ENCODE measurements at regions not wholly inside any gene's neighbourhood (a gene's known extent, or its start where the extent isn't known, plus 50 kb on each side); places are given as distances from the start of the nearest gene placed in this dataset.

GRCh38 chr7:106776618-106777347, 88.3 kb upstream of the PIK3CG start:
- no peak for DNase-seq

- DNase-seq, result no peak
Measured at GRCh38 chr7:106777674-106778299, 87.3 kb upstream of the PIK3CG start.

- no peak for DNase-seq
Measured at GRCh38 chr7:106778656-106779250, 86.3 kb upstream of the PIK3CG start.

- no peak for DNase-seq
Measured at GRCh38 chr7:106779877-106780276, 85.2 kb upstream of the PIK3CG start.

- no peak for DNase-seq
Measured at GRCh38 chr7:106781007-106781406, 84.1 kb upstream of the PIK3CG start.

GRCh38 chr7:106781828-106782544, 83.1 kb upstream of the PIK3CG start:
- DNase-seq, result no peak

- DNase-seq, result no peak
Measured at GRCh38 chr7:106783286-106783685, 81.8 kb upstream of the PIK3CG start.

GRCh38 chr7:106788637-106789036, 76.4 kb upstream of the PIK3CG start:
- no peak for DNase-seq

GRCh38 chr7:106791526-106791925, 73.6 kb upstream of the PIK3CG start:
- no peak for DNase-seq

GRCh38 chr7:106792233-106792926, 72.7 kb upstream of the PIK3CG start:
- DNase-seq, result no peak

- DNase-seq, result peak; percentile 39 to 54
Measured at GRCh38 chr7:106793015-106793975, 71.8 kb upstream of the PIK3CG start.

GRCh38 chr7:106794276-106795083, 70.6 kb upstream of the PIK3CG start:
- no peak for DNase-seq

- no peak for DNase-seq
Measured at GRCh38 chr7:106795084-106795876, 69.8 kb upstream of the PIK3CG start.

GRCh38 chr7:106795877-106796231, 69.2 kb upstream of the PIK3CG start:
- no peak for DNase-seq

- no peak for DNase-seq
Measured at GRCh38 chr7:106797937-106798336, 67.1 kb upstream of the PIK3CG start.

GRCh38 chr7:106802589-106802988, 62.5 kb upstream of the PIK3CG start:
- no peak for DNase-seq

- no peak for DNase-seq
Measured at GRCh38 chr7:106806556-106806955, 58.5 kb upstream of the PIK3CG start.

- no peak for DNase-seq
Measured at GRCh38 chr7:106807474-106807873, 57.6 kb upstream of the PIK3CG start.

GRCh38 chr7:106808967-106809635, 56.0 kb upstream of the PIK3CG start:
- no peak for DNase-seq

GRCh38 chr7:106811472-106811871, 53.6 kb upstream of the PIK3CG start:
- DNase-seq, result no peak
